ENCODE measurements at regions not wholly inside any gene's neighbourhood (a gene's known extent, or its start where the extent isn't known, plus 50 kb on each side); places are given as distances from the start of the nearest gene placed in this dataset.
A peak's percentile ranks its signal among the peaks of the same experiment; 100 is the strongest.

GRCh38 chr3:154893813-154894212 is 186.3 kb upstream of the MME start:
- Histone ChIP-seq H3K9me3 (ENCODE audit: low read depth, low read length) (no peaks in the 10 kb centered on the region), H3K27ac (ENCODE audit: low read depth, low read length) (no peak overlapping the region), H2AFZ (ENCODE audit: low read length) (no peak overlapping the region), H3K4me1 (ENCODE audit: insufficient read depth, low read length) (no peaks in the 10 kb centered on the region), H3K36me3 (ENCODE audit: insufficient read depth, low read length) (no peaks in the 10 kb centered on the region), H3K79me2 (ENCODE audit: insufficient read depth, low read length) (no peaks in the 10 kb centered on the region), H3K4me2 (ENCODE audit: insufficient read depth, low read length) (no peak overlapping the region), H3K27me3 (ENCODE audit: insufficient read depth, low read length) (no peaks in the 10 kb centered on the region), H4K20me1 (ENCODE audit: insufficient read depth, low read length) (no peaks in the 10 kb centered on the region), H3K4me3 (ENCODE audit: insufficient read depth, low read length) (no peak overlapping the region)
- TF ChIP-seq CTCF (IDR thresholded peaks at IDR 0.05; ENCODE audit: extremely low read depth, low read depth, low read length) = no peak
- DNase-seq (ENCODE audit: insufficient read length, low spot score, missing footprints) = no peak

- H3K4me1 ChIP-seq (ENCODE audit: insufficient read depth, low read length) = peaks cover 19% of the 10 kb centered on the region
- no peaks in the 10 kb centered on the region for H3K9me3 ChIP-seq (ENCODE audit: low read depth, low read length)
- DNase-seq (ENCODE audit: insufficient read length, low spot score, missing footprints) = no peak
Measured at GRCh38 chr3:154889227-154889634, 190.9 kb upstream of the MME start.

GRCh38 chr3:154887869-154888268 is 192.2 kb upstream of the MME start:
- TF ChIP-seq CTCF (IDR thresholded peaks at IDR 0.05; ENCODE audit: extremely low read depth, low read depth, low read length) = no peak
- Histone ChIP-seq H3K4me2 (ENCODE audit: insufficient read depth, low read length) (no peak overlapping the region), H3K79me2 (ENCODE audit: insufficient read depth, low read length) (no peaks in the 10 kb centered on the region), H4K20me1 (ENCODE audit: insufficient read depth, low read length) (no peaks in the 10 kb centered on the region), H3K27me3 (ENCODE audit: insufficient read depth, low read length) (no peaks in the 10 kb centered on the region), H3K4me1 (ENCODE audit: insufficient read depth, low read length) (peaks cover 19% of the 10 kb centered on the region), H3K9me3 (ENCODE audit: low read depth, low read length) (no peaks in the 10 kb centered on the region), H3K27ac (ENCODE audit: low read depth, low read length) (no peak overlapping the region), H3K36me3 (ENCODE audit: insufficient read depth, low read length) (no peaks in the 10 kb centered on the region), H3K4me3 (ENCODE audit: insufficient read depth, low read length) (no peak overlapping the region), H2AFZ (ENCODE audit: low read length) (no peak overlapping the region)
- peak; percentile 30 for DNase-seq (ENCODE audit: insufficient read length, low spot score, missing footprints)

More at GRCh38 chr3:154889227-154889634, 190.9 kb upstream of the MME start:
- Histone ChIP-seq H3K79me2 (ENCODE audit: insufficient read depth, low read length) (no peaks in the 10 kb centered on the region), H3K27me3 (ENCODE audit: insufficient read depth, low read length) (no peaks in the 10 kb centered on the region), H3K36me3 (ENCODE audit: insufficient read depth, low read length) (no peaks in the 10 kb centered on the region), H3K27ac (ENCODE audit: low read depth, low read length) (no peak overlapping the region), H3K4me2 (ENCODE audit: insufficient read depth, low read length) (no peak overlapping the region), H4K20me1 (ENCODE audit: insufficient read depth, low read length) (no peaks in the 10 kb centered on the region), H2AFZ (ENCODE audit: low read length) (no peak overlapping the region), H3K4me3 (ENCODE audit: insufficient read depth, low read length) (no peak overlapping the region)
- no peak for TF ChIP-seq CTCF (IDR thresholded peaks at IDR 0.05; ENCODE audit: extremely low read depth, low read depth, low read length)

- Histone ChIP-seq H2AFZ (ENCODE audit: low read length) (peak overlapping the region; percentile 8), H3K27me3 (ENCODE audit: insufficient read depth, low read length) (no peaks in the 10 kb centered on the region), H3K4me3 (ENCODE audit: insufficient read depth, low read length) (no peak overlapping the region), H3K27ac (ENCODE audit: low read depth, low read length) (peak overlapping the region; percentile 92), H4K20me1 (ENCODE audit: insufficient read depth, low read length) (no peaks in the 10 kb centered on the region), H3K4me2 (ENCODE audit: insufficient read depth, low read length) (peak overlapping the region; percentile 29), H3K9me3 (ENCODE audit: low read depth, low read length) (no peaks in the 10 kb centered on the region), H3K79me2 (ENCODE audit: insufficient read depth, low read length) (no peaks in the 10 kb centered on the region), H3K36me3 (ENCODE audit: insufficient read depth, low read length) (no peaks in the 10 kb centered on the region), H3K4me1 (ENCODE audit: insufficient read depth, low read length) (peaks cover 19% of the 10 kb centered on the region)
- DNase-seq (ENCODE audit: insufficient read length, low spot score, missing footprints) = peak; percentile 90
- no peak for TF ChIP-seq CTCF (IDR thresholded peaks at IDR 0.05; ENCODE audit: extremely low read depth, low read depth, low read length)
Measured at GRCh38 chr3:154886437-154886836, 193.7 kb upstream of the MME start.
